Neural cell (in vitro differentiated cells): ENCODE measurements at regions not wholly inside any gene's neighbourhood (a gene's known extent, or its start where the extent isn't known, plus 50 kb on each side); places are given as distances from the start of the nearest gene placed in this dataset.

Experiments
- H2AFZ ChIP-seq: fragments of 200-600, 300-800 bp; sonication (generic), shearing (Covaris generic); 2 replicates; pipeline ENCODE4 v1.6.0; 2014; ENCODE audit warnings: low read depth, mild to moderate bottlenecking, antibody characterized with exemption, low read length, moderate library complexity
- H3F3A ChIP-seq: fragments of 200-600 bp; shearing (Covaris generic); 2 replicates; pipeline ENCODE4 v1.6.1; 2016; ENCODE audit warnings: mild to moderate bottlenecking, moderate library complexity, mixed read lengths, antibody characterized with exemption, low read length; ENCODE audit not compliant: insufficient read depth, poor library complexity, severe bottlenecking
- H3K27ac ChIP-seq: fragments of 200-600, 300-800 bp; sonication (generic), shearing (Covaris generic); 2 replicates; pipeline ENCODE4 v1.5.1; 2014; ENCODE audit warnings: mild to moderate bottlenecking, low read length, moderate library complexity
- H3K27me3 ChIP-seq: fragments of 300-800, 200-600 bp; sonication (generic), shearing (Covaris generic); 2 replicates; pipeline ENCODE4 v1.6.0; 2014; ENCODE audit warnings: mild to moderate bottlenecking, low read depth, low read length, moderate library complexity; ENCODE audit not compliant: insufficient read depth
- H3K36me3 ChIP-seq: fragments of 300-800, 200-600 bp; sonication (generic), shearing (Covaris generic); 2 replicates; pipeline ENCODE4 v1.5.1; 2014; ENCODE audit warnings: mild to moderate bottlenecking, antibody characterized with exemption, low read length, moderate library complexity; ENCODE audit not compliant: insufficient read depth
- H3K4me2 ChIP-seq: fragments of 300-800, 200-600 bp; sonication (generic), shearing (Covaris generic); 2 replicates; pipeline ENCODE4 v1.6.0; 2014; ENCODE audit warnings: mild to moderate bottlenecking, low read length
- H3K4me3 ChIP-seq: fragments of 300-800, 200-600 bp; sonication (generic), shearing (Covaris generic); 2 replicates; pipeline ENCODE4 v1.5.1; 2014; ENCODE audit warnings: mild to moderate bottlenecking, low read length, moderate library complexity
- H3K79me2 ChIP-seq: fragments of 200-600 bp; shearing (Covaris generic); replicated peaks from 2 replicates; pipeline ENCODE4 v1.6.0; 2014; ENCODE audit warnings: mild to moderate bottlenecking, low read length, moderate library complexity; ENCODE audit not compliant: insufficient read depth
- H3K9ac ChIP-seq: fragments of 300-800, 200-600 bp; sonication (generic), shearing (Covaris generic); 2 replicates; pipeline ENCODE4 v1.6.1; 2016; ENCODE audit warnings: mild to moderate bottlenecking, low read length, mixed read lengths
- H3K9me2 ChIP-seq: fragments of 200-600 bp; shearing (Covaris generic); 2 replicates; pipeline ENCODE4 v1.6.1; 2016; ENCODE audit warnings: mild to moderate bottlenecking, low read length, mixed read lengths; ENCODE audit not compliant: insufficient read depth
- H3K9me3 ChIP-seq: fragments of 200-600, 300-800 bp; sonication (generic), shearing (Covaris generic); 2 replicates; pipeline ENCODE4 v1.6.1; 2016; ENCODE audit warnings: mild to moderate bottlenecking, mixed run types, low read length, moderate library complexity, mixed read lengths
- H4K20me1 ChIP-seq: fragments of 200-600 bp; shearing (Covaris generic); 2 replicates; pipeline ENCODE4 v1.6.1; 2016; ENCODE audit warnings: mild to moderate bottlenecking, mixed run types; ENCODE audit not compliant: insufficient read depth
- EP300 ChIP-seq: fragments of 450-650 bp; conservative IDR thresholded peaks from 2 replicates; pipeline ENCODE4 v1.6.1; 2014; ENCODE audit warnings: antibody characterized with exemption, mild to moderate bottlenecking, moderate library complexity; ENCODE audit not compliant: poor library complexity, severe bottlenecking
- EZH2 ChIP-seq: fragments of 200-600, 300-800 bp; shearing (Covaris generic), sonication (generic); IDR thresholded peaks from 2 replicates; pipeline ENCODE4 v1.6.1; 2014; ENCODE audit warnings: antibody characterized with exemption, low read length, borderline replicate concordance, mild to moderate bottlenecking; ENCODE audit not compliant: insufficient read depth, poor library complexity, severe bottlenecking
- MXI1 ChIP-seq: fragments of 450-650 bp; conservative IDR thresholded peaks from 2 replicates; pipeline ENCODE4 v1.6.1; 2014; ENCODE audit warnings: antibody characterized with exemption, mild to moderate bottlenecking; ENCODE audit not compliant: poor library complexity, severe bottlenecking
- POLR2AphosphoS5 ChIP-seq: IDR thresholded peaks from 2 replicates; pipeline ENCODE4 v1.6.1; 2012
- RAD21 ChIP-seq: fragments of 450-650 bp; conservative IDR thresholded peaks from 2 replicates; pipeline ENCODE4 v1.6.1; 2014; ENCODE audit warnings: antibody characterized with exemption, mild to moderate bottlenecking, moderate library complexity
- REST ChIP-seq: IDR thresholded peaks from 2 replicates; pipeline ENCODE4 v1.6.1; 2012; ENCODE audit warnings: borderline replicate concordance
- SMC3 ChIP-seq: fragments of 450-650 bp; conservative IDR thresholded peaks from 2 replicates; pipeline ENCODE4 v1.6.1; 2014; ENCODE audit warnings: antibody characterized with exemption, mild to moderate bottlenecking, moderate library complexity; ENCODE audit not compliant: poor library complexity
- TAF1 ChIP-seq: IDR thresholded peaks from 2 replicates; pipeline ENCODE4 v1.6.1; 2012; ENCODE audit warnings: low read depth
- TF ChIP-seq, protein P1 (sequence below): fragments of 450-650 bp; IDR thresholded peaks from 2 replicates; pipeline ENCODE4 v1.5.1; 2014; ENCODE audit warnings: antibody characterized with exemption, mild to moderate bottlenecking, moderate library complexity; ENCODE audit not compliant: poor library complexity, severe bottlenecking

- Histone ChIP-seq H3K9me2 (no peaks in the 10 kb centered on the region), H3K9me3 (no peaks in the 10 kb centered on the region), H3K27ac (no peak overlapping the region), H3K36me3 (no peaks in the 10 kb centered on the region), H3K4me3 (no peak overlapping the region), H2AFZ (no peak overlapping the region), H3K27me3 (no peaks in the 10 kb centered on the region), H4K20me1 (no peaks in the 10 kb centered on the region), H3K79me2 (no peaks in the 10 kb centered on the region), H3K4me2 (no peak overlapping the region), H3F3A (no peaks in the 10 kb centered on the region), H3K9ac (no peak overlapping the region)
- TF ChIP-seq REST, result no peak
- TF ChIP-seq POLR2AphosphoS5, result no peak
- no peak for TF ChIP-seq SMC3
- TF ChIP-seq EZH2, result no peak
- TF ChIP-seq RAD21, result no peak
- TF ChIP-seq, protein P1, sequence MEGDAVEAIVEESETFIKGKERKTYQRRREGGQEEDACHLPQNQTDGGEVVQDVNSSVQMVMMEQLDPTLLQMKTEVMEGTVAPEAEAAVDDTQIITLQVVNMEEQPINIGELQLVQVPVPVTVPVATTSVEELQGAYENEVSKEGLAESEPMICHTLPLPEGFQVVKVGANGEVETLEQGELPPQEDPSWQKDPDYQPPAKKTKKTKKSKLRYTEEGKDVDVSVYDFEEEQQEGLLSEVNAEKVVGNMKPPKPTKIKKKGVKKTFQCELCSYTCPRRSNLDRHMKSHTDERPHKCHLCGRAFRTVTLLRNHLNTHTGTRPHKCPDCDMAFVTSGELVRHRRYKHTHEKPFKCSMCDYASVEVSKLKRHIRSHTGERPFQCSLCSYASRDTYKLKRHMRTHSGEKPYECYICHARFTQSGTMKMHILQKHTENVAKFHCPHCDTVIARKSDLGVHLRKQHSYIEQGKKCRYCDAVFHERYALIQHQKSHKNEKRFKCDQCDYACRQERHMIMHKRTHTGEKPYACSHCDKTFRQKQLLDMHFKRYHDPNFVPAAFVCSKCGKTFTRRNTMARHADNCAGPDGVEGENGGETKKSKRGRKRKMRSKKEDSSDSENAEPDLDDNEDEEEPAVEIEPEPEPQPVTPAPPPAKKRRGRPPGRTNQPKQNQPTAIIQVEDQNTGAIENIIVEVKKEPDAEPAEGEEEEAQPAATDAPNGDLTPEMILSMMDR, result no peak
- no peak for TF ChIP-seq TAF1
- no peak for TF ChIP-seq EP300
- no peak for TF ChIP-seq MXI1
Measured at GRCh38 chr2:225117051-225117716, 74.9 kb upstream of the DOCK10 start.

DNA sequence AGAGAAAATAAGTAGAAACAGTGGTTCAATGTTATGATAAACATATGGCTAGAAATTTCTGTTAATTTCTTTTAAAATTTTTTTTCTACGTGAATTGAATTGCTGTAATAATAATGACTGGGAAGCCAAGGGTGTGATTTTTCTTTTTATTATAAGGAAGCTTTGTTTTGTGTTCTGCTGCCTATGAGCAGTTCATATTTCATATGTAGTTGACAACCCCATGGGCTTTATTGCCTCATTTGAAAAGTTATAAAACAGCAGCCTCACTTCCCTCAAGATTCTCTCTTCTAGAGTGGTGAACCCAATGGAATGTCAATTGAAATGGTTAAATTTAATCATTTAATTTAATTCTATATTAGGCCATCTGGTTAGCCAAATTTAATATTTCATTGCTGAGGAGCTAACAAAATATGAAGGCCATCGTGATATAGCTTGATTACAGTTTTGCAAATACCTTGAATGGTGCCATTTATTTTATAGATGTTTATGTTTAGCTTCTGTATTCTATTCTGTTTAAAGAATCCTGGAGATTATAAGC is 72.6 kb upstream of the DOCK10 start:
- Histone ChIP-seq H3K79me2 (no peaks in the 10 kb centered on the region), H4K20me1 (no peaks in the 10 kb centered on the region), H3K9me2 (no peaks in the 10 kb centered on the region), H3K4me2 (no peak overlapping the region), H2AFZ (no peak overlapping the region), H3K27me3 (no peaks in the 10 kb centered on the region), H3K27ac (no peak overlapping the region), H3K36me3 (no peaks in the 10 kb centered on the region), H3K9ac (no peak overlapping the region), H3K4me3 (no peak overlapping the region), H3K9me3 (no peaks in the 10 kb centered on the region), H3F3A (no peaks in the 10 kb centered on the region)
- TF ChIP-seq SMC3 (no peak), POLR2AphosphoS5 (no peak), EP300 (no peak), TAF1 (no peak), RAD21 (no peak)
